ENCODE measurements at regions not wholly inside any gene's neighbourhood (a gene's known extent, or its start where the extent isn't known, plus 50 kb on each side); places are given as distances from the start of the nearest gene placed in this dataset.

DNA sequence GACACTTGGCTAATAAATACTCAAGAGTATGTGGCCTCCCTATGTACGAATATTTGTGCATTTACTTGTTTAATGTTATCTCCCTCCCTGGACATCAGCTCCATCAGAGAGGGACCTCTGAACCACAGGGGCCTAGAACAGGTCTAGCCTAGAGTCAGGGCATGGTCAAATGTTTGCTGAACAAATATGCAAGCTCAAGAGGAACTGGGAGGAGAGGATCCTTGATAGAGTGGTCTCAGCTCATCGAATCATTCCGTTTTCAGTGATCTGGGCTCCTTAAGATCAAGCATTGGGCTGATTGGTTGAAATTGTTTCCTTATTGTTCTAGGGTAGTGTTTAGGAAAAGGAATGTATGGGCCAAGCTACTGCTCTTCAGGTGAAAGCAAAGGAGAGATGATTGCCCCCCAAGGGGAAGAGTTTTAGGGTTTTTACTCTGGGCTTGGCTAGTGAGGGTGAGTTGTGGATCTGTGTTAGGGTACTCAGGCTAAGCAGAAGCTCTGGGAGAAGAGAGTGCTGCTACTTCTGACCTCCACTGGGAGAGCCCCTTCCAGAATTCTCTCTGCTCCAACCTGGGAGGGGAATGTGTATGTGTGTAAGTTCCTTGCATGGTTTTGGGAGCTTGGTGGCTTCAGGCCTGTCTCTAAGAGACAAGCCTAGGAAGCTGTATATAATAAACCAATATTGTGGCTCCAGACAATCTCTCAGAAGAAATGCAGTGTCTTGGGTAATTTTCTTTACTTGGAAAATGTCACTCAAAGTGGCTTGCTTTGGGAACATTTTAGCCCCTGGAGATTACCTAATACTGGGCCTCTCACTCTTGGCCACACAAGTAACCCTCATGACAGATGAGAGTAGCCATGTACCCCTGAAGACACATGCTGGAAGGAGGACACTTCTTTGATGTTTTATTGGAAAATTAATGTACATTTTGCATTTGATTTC, 110.0 kb downstream of the EMX2 start:
- no peaks in the 10 kb centered on the region for H3K4me1 Mint-ChIP-seq (ENCODE audit: unreplicated experiment)
- peaks cover 17% of the 10 kb centered on the region for H3K9me3 Mint-ChIP-seq
- H3K36me3 Mint-ChIP-seq = peaks cover 4% of the 10 kb centered on the region
- peak overlapping the region; percentile 55 for H3K27ac Mint-ChIP-seq
- TF ChIP-seq, protein P1, sequence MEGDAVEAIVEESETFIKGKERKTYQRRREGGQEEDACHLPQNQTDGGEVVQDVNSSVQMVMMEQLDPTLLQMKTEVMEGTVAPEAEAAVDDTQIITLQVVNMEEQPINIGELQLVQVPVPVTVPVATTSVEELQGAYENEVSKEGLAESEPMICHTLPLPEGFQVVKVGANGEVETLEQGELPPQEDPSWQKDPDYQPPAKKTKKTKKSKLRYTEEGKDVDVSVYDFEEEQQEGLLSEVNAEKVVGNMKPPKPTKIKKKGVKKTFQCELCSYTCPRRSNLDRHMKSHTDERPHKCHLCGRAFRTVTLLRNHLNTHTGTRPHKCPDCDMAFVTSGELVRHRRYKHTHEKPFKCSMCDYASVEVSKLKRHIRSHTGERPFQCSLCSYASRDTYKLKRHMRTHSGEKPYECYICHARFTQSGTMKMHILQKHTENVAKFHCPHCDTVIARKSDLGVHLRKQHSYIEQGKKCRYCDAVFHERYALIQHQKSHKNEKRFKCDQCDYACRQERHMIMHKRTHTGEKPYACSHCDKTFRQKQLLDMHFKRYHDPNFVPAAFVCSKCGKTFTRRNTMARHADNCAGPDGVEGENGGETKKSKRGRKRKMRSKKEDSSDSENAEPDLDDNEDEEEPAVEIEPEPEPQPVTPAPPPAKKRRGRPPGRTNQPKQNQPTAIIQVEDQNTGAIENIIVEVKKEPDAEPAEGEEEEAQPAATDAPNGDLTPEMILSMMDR (conservative IDR thresholded peaks at IDR 0.05) = no peak
- peaks cover 3% of the 10 kb centered on the region for H3K27me3 Mint-ChIP-seq
- DNase-seq (ENCODE audit: extremely low spot score, unreplicated experiment) = no peak
- no peak overlapping the region for H3K4me3 Mint-ChIP-seq

DNA sequence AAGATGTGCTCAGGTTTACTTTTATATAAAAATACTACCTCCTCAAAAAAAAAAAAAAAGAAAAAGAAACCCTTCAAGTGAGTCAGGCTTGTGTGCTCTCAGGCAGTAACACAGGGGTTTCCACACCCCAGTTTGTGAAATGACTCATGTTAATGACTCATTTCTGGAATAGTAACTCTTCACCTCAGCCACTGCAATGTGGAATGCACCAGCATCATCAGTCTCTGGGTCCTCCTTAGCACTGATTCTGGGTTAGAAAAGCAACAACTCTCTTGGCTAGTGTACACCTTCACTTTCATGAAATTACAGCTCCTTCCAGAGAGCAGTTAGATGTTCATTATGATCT, 110.6 kb downstream of the EMX2 start:
- Mint-ChIP-seq H3K36me3 (peaks cover 4% of the 10 kb centered on the region), H3K4me1 (ENCODE audit: unreplicated experiment) (no peaks in the 10 kb centered on the region), H3K9me3 (peaks cover 17% of the 10 kb centered on the region), H3K27me3 (peaks cover 3% of the 10 kb centered on the region), H3K27ac (peak overlapping the region; percentile 55), H3K4me3 (no peak overlapping the region)
- TF ChIP-seq, protein P1 (conservative IDR thresholded peaks at IDR 0.05) = no peak
- no peak for DNase-seq (ENCODE audit: extremely low spot score, unreplicated experiment)

DNA sequence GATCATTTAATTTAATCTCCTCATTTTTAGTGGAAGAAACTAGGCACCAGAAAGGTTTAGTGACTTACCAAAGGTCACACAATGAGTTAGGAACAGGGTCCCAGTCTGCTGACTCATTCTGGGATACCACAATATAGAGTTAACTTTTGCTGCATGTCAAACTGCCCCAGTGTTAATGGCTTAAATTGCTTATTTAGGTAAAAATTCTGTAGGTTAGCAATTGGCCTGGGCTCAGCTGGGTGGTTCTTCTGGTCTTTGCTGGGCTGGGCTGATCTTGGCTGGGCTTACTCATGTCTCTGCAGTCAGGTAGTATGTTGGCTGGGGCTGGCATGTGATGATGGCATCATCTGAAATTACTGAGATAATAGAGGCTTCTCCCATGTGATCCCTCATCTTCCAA, 111.6 kb downstream of the EMX2 start:
- H3K27ac Mint-ChIP-seq = no peak overlapping the region

DNA sequence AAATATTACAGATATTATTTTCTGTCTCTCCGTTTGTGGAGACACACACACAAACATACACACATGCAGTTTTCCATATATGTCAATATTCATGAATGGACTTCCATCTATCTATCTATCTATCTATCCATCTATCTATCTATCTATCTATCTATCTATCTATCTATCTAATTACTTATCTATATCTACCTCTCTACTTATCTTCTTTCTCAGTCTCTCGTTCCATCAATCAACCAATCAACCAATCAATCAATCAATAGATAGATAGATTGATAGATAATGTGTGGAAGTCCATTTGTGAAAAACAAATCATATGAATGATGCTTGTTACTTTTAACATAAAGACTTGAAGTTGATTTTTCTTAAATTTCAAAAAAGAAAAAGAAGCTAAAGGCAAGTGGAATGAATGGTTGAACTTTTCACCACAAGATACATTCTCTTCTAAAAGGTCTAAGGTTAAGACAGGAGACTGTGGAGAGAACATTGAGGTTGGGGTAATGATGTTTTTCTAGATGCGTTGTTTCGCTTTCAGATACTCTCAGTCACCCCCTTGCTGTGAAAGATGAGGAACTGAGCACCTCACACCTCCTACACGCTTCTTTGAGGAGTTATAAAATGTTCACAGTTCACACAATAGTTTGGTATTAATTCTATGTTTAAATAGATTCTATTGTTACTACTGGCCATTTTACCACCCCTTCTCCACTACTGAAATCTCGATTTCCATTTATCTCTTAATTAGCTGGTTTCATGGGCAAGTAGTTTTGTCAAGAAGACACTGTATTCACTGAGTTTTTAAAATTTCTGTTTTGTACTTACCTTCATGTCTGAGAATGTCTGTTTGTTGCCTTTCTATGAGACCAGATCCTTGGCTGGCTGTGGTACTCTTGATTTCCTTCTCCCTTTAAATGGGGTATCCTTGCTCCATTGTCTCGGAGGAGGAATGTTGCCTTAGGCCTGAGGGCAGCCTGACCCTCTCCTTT, 114.1 kb downstream of the EMX2 start:
- no peak for DNase-seq (ENCODE audit: extremely low spot score, unreplicated experiment)
- Mint-ChIP-seq H3K27ac (no peak overlapping the region), H3K9me3 (peaks cover 7% of the 10 kb centered on the region), H3K4me3 (no peak overlapping the region), H3K27me3 (peaks cover 3% of the 10 kb centered on the region), H3K4me1 (ENCODE audit: unreplicated experiment) (no peaks in the 10 kb centered on the region), H3K36me3 (no peaks in the 10 kb centered on the region)
- TF ChIP-seq, protein P1 (conservative IDR thresholded peaks at IDR 0.05) = no peak

More for the DNA sequence above, 111.6 kb downstream of the EMX2 start:
- TF ChIP-seq, protein P1 (conservative IDR thresholded peaks at IDR 0.05) = no peak
- H3K36me3 Mint-ChIP-seq = peaks cover 4% of the 10 kb centered on the region
- no peak for DNase-seq (ENCODE audit: extremely low spot score, unreplicated experiment)
- H3K27me3 Mint-ChIP-seq = peaks cover 3% of the 10 kb centered on the region
- H3K9me3 Mint-ChIP-seq = peaks cover 17% of the 10 kb centered on the region
- H3K4me3 Mint-ChIP-seq = no peak overlapping the region
- H3K4me1 Mint-ChIP-seq (ENCODE audit: unreplicated experiment) = no peaks in the 10 kb centered on the region

DNA sequence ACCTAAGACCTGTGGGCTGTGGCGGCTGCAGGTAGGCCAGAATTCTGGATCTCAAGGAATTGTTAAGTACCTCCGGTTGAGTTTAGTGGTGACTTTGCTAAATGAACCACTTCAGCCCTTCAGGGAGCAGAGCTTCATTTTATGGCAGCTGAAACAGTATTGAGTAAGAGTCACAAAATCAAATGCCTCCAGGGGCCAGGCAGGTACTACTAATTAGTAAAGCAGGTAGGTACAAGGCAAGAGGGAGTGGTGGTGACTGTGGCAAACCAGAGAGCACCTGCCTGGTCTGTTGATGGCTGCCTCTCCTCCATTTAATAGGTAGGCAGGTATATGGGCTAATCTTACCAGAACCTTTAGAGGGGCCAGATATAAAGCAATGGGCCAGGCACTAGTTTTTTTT, 118.8 kb downstream of the EMX2 start:
- H3K4me1 Mint-ChIP-seq (ENCODE audit: unreplicated experiment) = no peaks in the 10 kb centered on the region
- H3K27ac Mint-ChIP-seq = no peak overlapping the region
- TF ChIP-seq, protein P1 (conservative IDR thresholded peaks at IDR 0.05) = no peak
- no peak overlapping the region for H3K4me3 Mint-ChIP-seq
- no peaks in the 10 kb centered on the region for H3K36me3 Mint-ChIP-seq
- DNase-seq (ENCODE audit: extremely low spot score, unreplicated experiment) = no peak
- H3K27me3 Mint-ChIP-seq = peaks cover 3% of the 10 kb centered on the region
- H3K9me3 Mint-ChIP-seq = no peaks in the 10 kb centered on the region

Data from type B pancreatic cell (in vitro differentiated cells).